Osteoblast (primary cell): ENCODE measurements at regions not wholly inside any gene's neighbourhood (a gene's known extent, or its start where the extent isn't known, plus 50 kb on each side); places are given as distances from the start of the nearest gene placed in this dataset.

Source experiments
- DNase-seq: peaks from one replicate; pipeline ENCODE4 v3.0.0; 2011; ENCODE audit warnings: low spot score, mixed read lengths; ENCODE audit not compliant: insufficient read length; ENCODE audit errors: missing footprints
- H2AFZ ChIP-seq: 2 replicates; pipeline ENCODE4 v1.6.0; 2011; ENCODE audit warnings: mild to moderate bottlenecking, low read length
- H3K27ac ChIP-seq: 2 replicates; pipeline ENCODE4 v1.5.1; 2011; ENCODE audit warnings: mild to moderate bottlenecking, low read depth, low read length, moderate library complexity
- H3K27me3 ChIP-seq: 2 replicates; pipeline ENCODE4 v1.6.0; 2012; ENCODE audit warnings: mild to moderate bottlenecking, control low read depth, inconsistent platforms, low read length, moderate library complexity; ENCODE audit not compliant: insufficient read depth
- H3K36me3 ChIP-seq: 2 replicates; pipeline ENCODE4 v1.5.1; 2011; ENCODE audit warnings: mild to moderate bottlenecking, low read length, control low read depth, moderate library complexity; ENCODE audit not compliant: insufficient read depth
- H3K4me1 ChIP-seq: 2 replicates; pipeline ENCODE4 v1.5.1; 2011; ENCODE audit warnings: mild to moderate bottlenecking, low read length, control low read depth, moderate library complexity; ENCODE audit not compliant: insufficient read depth
- H3K4me2 ChIP-seq: 2 replicates; pipeline ENCODE4 v1.6.0; 2011; ENCODE audit warnings: mild to moderate bottlenecking, low read length; ENCODE audit not compliant: insufficient read depth
- H3K4me3 ChIP-seq: fragments of 200-600 bp; sonication (generic); 3 replicates; pipeline ENCODE4 v1.5.1; 2012; ENCODE audit warnings: mild to moderate bottlenecking, low read length, inconsistent platforms; ENCODE audit not compliant: insufficient read depth
- H3K79me2 ChIP-seq: 2 replicates; pipeline ENCODE4 v1.6.0; 2012; ENCODE audit warnings: mild to moderate bottlenecking, low read length, control low read depth, inconsistent platforms; ENCODE audit not compliant: insufficient read depth
- H3K9me3 ChIP-seq: 2 replicates; pipeline ENCODE4 v1.5.1; 2011; ENCODE audit warnings: low read depth, low read length, control low read depth
- H4K20me1 ChIP-seq: 2 replicates; pipeline ENCODE4 v1.6.0; 2012; ENCODE audit warnings: mild to moderate bottlenecking, low read length, control low read depth; ENCODE audit not compliant: insufficient read depth
- CTCF ChIP-seq: IDR thresholded peaks from 2 replicates; pipeline ENCODE4 v1.5.1; 2011; ENCODE audit warnings: mild to moderate bottlenecking, low read depth, low read length, moderate library complexity; ENCODE audit errors: extremely low read depth

GRCh38 chr17:59488805-59489204 lies 76.6 kb upstream of the DHX40 start:
- Histone ChIP-seq H3K36me3 (no peaks in the 10 kb centered on the region), H4K20me1 (no peaks in the 10 kb centered on the region)
- no peak for DNase-seq

GRCh38 chr17:59490216-59490615 lies 75.2 kb upstream of the DHX40 start:
- Histone ChIP-seq H3K36me3 (no peaks in the 10 kb centered on the region), H3K4me1 (no peaks in the 10 kb centered on the region), H3K27ac (no peak overlapping the region), H3K9me3 (no peaks in the 10 kb centered on the region), H3K4me2 (no peak overlapping the region), H2AFZ (no peak overlapping the region), H4K20me1 (no peaks in the 10 kb centered on the region), H3K4me3 (no peak overlapping the region), H3K79me2 (no peaks in the 10 kb centered on the region), H3K27me3 (peaks cover 7% of the 10 kb centered on the region)
- peak; percentile 35 for DNase-seq
- no peak for TF ChIP-seq CTCF

More at GRCh38 chr17:59488805-59489204, 76.6 kb upstream of the DHX40 start:
- Histone ChIP-seq H3K4me1 (no peaks in the 10 kb centered on the region), H2AFZ (no peak overlapping the region), H3K79me2 (no peaks in the 10 kb centered on the region), H3K4me2 (no peak overlapping the region), H3K27me3 (peaks cover 7% of the 10 kb centered on the region), H3K4me3 (no peak overlapping the region), H3K27ac (no peak overlapping the region), H3K9me3 (no peaks in the 10 kb centered on the region)
- TF ChIP-seq CTCF: no peak

- Histone ChIP-seq H3K9me3 (no peaks in the 10 kb centered on the region), H3K27ac (no peak overlapping the region), H3K27me3 (peaks cover 7% of the 10 kb centered on the region), H3K79me2 (no peaks in the 10 kb centered on the region), H3K4me2 (no peak overlapping the region), H4K20me1 (no peaks in the 10 kb centered on the region), H2AFZ (no peak overlapping the region), H3K36me3 (no peaks in the 10 kb centered on the region), H3K4me3 (no peak overlapping the region), H3K4me1 (no peaks in the 10 kb centered on the region)
- TF ChIP-seq CTCF: no peak
- no peak for DNase-seq
Observed at GRCh38 chr17:59491353-59492090, 73.9 kb upstream of the DHX40 start.

GRCh38 chr17:59492091-59492451 lies 73.3 kb upstream of the DHX40 start:
- Histone ChIP-seq H3K9me3 (no peaks in the 10 kb centered on the region), H3K27ac (no peak overlapping the region), H3K79me2 (no peaks in the 10 kb centered on the region), H3K27me3 (peaks cover 6% of the 10 kb centered on the region), H3K4me1 (no peaks in the 10 kb centered on the region), H2AFZ (no peak overlapping the region), H3K36me3 (no peaks in the 10 kb centered on the region), H3K4me3 (no peak overlapping the region), H3K4me2 (no peak overlapping the region), H4K20me1 (no peaks in the 10 kb centered on the region)
- TF ChIP-seq CTCF: no peak
- no peak for DNase-seq
